HL-60 (cell line): ENCODE measurements at regions not wholly inside any gene's neighbourhood (a gene's known extent, or its start where the extent isn't known, plus 50 kb on each side); places are given as distances from the start of the nearest gene placed in this dataset.

ENCODE experiments used
- CTCF ChIP-seq: IDR thresholded peaks from one replicate; pipeline ENCODE4 v1.5.1; 2011; ENCODE audit warnings: low read length, control low read depth, inconsistent platforms; ENCODE audit not compliant: insufficient read depth
- TF ChIP-seq, protein P1 (sequence below): IDR thresholded peaks from 2 replicates; pipeline ENCODE4 v1.6.1; 2012; ENCODE audit warnings: low read depth; ENCODE audit not compliant: insufficient replicate concordance

- TF ChIP-seq, protein P1, sequence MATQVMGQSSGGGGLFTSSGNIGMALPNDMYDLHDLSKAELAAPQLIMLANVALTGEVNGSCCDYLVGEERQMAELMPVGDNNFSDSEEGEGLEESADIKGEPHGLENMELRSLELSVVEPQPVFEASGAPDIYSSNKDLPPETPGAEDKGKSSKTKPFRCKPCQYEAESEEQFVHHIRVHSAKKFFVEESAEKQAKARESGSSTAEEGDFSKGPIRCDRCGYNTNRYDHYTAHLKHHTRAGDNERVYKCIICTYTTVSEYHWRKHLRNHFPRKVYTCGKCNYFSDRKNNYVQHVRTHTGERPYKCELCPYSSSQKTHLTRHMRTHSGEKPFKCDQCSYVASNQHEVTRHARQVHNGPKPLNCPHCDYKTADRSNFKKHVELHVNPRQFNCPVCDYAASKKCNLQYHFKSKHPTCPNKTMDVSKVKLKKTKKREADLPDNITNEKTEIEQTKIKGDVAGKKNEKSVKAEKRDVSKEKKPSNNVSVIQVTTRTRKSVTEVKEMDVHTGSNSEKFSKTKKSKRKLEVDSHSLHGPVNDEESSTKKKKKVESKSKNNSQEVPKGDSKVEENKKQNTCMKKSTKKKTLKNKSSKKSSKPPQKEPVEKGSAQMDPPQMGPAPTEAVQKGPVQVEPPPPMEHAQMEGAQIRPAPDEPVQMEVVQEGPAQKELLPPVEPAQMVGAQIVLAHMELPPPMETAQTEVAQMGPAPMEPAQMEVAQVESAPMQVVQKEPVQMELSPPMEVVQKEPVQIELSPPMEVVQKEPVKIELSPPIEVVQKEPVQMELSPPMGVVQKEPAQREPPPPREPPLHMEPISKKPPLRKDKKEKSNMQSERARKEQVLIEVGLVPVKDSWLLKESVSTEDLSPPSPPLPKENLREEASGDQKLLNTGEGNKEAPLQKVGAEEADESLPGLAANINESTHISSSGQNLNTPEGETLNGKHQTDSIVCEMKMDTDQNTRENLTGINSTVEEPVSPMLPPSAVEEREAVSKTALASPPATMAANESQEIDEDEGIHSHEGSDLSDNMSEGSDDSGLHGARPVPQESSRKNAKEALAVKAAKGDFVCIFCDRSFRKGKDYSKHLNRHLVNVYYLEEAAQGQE: no peak
- no peak for TF ChIP-seq CTCF
Observed at GRCh38 chr5:124663101-124663506, 83.3 kb downstream of the ZNF608 start.
